HG03575 (cell line): ENCODE measurements at regions not wholly inside any gene's neighbourhood (a gene's known extent, or its start where the extent isn't known, plus 50 kb on each side); places are given as distances from the start of the nearest gene placed in this dataset.

Experiments used
- ATAC-seq: cut with Tn5 transposase; IDR thresholded peaks from one replicate; pipeline ENCODE4 v1.9.1; 2021; ENCODE audit not compliant: unreplicated experiment, insufficient number of reproducible peaks, low FRiP score; ENCODE audit errors: extremely low read depth

DNA sequence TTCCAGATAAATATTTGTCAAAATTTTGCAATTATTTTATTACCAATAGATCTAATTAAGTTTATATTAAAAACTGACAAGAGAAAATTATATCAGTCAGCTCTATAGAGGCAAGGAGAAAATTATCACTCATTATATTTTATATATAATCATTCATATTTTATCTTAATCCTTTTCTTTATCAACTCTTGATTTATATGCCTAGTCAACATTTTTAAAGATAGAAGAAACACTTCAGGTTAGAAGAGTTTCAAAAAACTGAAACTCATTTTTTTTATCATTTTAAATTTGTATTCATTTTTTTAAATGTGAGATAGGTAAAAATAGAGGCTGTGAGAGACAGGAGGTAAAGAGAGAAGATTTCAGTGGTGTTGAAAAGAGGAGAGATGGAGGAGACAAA is 217.3 kb upstream of the P2RY1 start:
- ATAC-seq, result no peak

DNA sequence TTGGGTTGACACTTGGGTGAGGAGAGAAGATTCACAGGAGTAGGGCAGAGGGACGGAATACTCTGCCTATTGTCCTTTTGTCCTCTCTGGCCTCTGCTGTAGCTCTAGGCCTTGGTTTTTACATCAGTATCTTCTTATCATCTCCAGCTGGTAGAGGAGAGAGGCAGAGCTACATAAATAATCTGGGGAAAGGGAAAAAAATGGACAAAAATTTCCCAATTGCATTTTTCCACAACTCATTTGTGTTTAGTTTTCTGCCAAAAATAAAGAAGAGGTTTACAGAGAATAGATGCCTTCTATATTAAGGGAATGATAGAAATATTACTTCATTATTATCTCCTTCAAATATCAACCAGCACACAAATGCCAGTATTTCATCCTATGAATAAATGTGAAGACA is 216.4 kb upstream of the P2RY1 start:
- ATAC-seq, result no peak

DNA sequence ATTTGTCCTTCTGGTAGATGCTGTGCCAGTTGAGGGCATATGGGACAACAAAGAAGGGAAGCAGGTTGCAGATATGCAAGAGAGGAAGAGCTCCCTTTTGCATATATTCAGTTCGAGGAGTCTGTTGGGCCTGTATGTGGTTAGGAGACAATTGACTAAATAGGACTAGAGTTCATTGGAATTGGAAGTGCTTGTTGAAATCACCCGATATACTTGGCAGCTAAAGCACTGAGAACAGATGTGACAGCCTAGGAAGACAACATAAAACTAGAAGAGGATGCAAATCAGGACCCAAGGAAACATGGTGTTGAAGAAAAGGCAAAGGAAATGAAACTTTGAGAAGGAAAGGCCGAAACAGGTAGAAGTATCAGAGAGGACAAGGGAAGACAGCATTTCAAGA is 215.2 kb upstream of the P2RY1 start:
- no peak for ATAC-seq

DNA sequence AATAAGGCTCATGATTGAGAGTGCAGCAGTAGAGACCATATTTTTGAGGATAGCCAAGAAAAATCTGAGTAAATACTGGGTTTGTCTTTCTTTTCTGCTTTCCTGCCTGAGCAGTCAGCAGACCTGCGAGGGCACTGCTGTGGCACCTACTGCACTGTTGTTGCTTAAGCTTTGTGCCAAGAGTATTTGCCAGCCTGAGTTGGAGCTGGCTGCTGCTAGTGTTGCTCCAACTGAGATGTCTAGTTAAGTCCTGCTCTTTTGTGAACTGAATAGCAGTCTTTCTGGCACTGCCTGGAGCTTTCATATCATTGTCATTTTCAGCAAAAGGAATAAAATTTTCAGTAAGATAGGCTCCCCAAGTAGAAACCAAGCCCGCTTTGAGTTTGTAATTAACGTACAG is 214.5 kb upstream of the P2RY1 start:
- ATAC-seq, result no peak

DNA sequence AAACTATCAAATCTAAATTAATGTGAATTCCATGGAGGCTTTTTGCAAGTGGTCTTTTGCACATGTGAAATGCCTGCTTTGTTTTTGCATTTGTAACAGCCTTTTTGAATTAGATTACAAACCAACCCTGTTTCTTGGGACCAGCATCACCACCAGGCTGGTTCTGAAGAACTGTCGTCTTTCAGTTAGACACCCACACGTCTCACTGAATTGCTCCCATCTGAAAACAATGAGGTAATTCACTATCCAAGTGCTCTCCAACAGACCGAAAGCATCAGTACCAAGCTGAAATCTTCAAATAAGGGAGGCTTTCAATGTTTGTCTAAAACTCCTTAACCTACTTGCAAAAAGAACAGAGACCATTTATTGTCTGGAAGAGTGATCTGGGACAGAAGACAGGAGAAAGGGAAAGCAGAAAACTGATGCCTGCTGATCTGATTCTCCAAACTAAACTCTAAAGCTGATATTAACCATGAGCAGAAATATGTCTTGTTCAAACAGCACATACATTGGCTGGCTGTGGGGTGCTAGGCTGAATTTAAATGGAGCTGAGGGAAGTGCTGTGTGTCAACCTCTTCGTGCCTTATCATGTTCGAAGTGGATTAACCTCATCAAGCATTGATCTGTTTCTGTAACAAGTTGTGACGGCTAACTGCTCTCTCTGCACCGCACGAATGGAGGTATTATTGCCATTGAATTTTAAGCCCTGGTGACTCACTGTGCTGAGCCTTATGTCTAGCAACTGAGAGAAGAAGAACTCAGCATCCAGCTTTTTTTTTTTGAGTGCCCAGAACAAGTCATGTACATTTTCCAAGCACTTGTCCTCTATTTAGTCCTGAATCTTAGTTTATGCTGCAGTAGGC is 213.7 kb upstream of the P2RY1 start:
- ATAC-seq, result no peak

DNA sequence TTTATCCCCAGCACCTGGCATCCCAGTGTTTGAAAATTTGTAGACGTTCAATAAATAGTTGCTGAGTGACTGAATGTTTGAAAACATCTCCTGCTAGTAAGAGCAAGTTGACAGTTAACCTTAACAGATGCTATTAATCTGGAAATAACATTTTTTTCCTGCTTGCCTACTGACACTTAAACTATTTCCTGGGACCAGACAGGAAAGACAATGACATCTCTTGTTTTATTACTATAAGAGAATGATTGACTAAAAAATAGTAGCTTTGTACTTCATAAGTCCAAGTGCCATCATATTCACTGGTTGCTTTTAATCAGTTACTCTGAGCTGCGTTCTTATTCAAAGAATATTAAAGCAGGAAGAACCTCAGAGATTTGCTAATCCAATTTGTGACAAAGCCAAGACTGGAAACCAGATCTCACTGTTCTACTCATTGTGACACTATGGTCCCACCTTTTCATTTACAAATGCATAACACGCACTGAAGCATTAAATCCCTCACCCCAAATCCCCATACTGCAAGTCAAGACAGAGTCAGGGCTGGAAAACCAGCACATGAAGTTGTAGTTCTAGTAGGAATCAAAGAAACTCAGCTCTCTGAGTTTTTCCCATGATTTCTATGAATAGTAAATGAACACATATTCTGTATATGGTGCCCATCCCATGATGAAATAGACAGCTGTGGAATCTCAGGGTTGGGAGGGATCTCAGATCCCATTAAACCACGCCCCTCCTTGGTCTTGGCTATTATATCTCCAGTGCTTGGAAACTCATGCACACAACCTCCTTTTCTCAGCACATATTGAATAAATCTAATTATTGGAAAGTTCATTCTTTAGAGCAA is 212.7 kb upstream of the P2RY1 start:
- ATAC-seq, result no peak

DNA sequence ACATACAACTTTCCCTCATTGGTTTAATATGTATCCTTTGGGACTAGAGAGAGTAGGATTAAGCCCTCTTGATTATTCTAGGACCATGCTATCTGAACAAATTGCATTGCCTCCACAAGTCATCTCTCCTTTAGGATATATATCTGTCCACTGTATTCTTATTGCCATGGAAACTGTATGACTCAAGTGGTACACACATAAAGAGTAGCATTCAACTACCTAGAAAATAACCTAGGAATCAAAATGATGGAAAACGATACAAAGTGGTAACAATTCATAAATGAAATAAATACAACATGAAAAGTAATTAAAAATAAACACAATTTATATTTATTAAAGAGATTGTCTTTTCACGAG is 212.1 kb upstream of the P2RY1 start:
- ATAC-seq, result no peak

DNA sequence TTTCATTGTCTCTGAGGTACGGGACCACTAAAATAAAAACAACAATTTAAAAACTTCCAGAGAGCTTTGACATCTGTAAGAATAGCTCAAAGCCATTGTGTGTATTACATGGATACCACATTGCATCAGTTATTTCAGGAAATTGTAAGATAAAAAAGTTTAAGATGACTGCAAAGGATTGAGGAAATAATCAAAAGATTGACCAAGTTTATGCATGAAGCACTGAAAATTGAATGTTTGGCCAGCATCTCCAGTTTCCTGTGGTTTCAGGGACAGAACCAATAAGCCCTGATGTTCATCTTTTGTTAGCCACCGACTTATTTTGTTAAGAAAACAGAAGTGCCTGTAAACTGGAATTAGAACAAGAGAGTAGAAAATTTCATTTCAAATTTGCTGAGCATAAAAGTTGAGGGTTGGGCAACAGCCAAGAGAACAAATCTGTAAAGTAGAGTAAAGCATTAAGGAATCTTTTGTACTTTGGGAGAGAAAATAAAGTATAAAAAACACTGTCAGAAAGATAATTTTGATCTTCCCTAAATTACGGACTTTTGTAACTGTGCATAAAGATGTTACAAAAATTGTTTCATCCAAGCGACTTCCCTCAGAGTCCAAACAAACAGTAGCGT is 211.5 kb upstream of the P2RY1 start:
- no peak for ATAC-seq

DNA sequence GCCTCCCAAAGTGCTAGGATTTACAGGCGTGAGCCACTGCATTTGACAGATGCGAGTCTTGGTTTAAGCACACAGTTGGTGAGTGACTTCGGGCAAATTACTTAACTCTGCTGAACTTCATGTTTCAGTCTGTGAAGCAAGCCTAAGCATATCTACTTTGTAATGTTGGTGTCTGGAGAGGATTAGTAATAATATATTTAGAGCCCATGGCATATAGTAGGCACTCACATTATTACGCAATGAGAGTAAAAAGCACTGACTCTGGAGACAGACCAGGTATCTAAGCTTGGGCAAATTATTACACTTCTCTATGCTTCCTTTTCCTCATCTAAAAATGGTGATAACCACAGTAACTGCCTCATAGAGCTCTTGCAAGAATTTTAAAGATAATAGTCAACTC is 208.7 kb upstream of the P2RY1 start:
- ATAC-seq, result no peak

DNA sequence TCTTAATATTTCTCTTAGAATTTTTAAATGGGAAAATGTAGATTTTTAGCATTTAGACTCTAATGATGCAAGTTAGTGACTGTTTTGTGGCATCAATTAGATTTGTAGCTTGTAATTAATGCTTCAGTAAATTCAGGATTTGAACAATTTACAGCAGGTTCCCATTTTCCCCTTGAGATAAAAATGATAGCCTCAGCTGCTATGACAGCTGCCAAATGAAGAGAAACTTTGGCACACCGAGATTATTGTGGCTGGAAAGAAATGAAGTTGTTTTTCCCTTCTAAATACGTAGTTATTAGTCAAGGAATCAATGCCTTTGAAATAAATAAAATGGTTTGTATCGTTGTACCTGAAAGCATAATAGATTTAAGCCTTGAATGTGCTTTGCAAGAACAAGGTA is 206.4 kb upstream of the P2RY1 start:
- no peak for ATAC-seq

DNA sequence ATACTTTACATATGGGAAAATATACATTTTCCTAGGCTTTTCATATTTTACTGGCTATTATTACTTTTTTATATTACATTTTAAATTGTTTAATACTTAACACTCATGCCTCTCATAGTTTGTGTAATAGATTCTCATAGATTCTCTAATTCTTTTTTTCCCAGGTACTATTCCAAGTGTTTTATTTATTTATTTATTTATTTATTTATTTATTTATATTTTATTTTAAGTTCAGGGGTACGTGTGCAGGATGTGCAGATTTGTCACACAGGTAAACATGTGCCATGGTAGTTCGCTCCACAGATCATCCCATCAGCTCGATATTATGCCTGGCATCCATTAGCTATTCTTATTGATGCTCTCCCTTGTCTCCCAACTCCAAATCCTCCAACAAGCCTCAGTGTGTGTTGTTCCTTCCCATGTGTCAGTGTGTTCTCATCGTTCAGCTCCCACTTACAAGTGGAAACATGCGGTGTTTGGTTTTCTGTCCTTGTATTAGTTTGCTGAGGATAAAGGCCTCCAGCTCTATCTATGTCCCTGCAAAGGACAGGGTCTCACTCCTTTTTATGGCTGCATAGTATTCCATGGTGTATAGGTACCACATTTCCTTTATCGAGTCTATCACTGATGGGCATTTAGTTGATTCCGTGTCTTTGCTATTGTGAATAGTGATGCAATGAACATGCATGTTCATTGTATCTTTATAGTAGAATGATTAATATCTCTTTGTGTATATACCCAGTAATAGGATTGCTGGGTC is 205.4 kb upstream of the P2RY1 start:
- no peak for ATAC-seq

DNA sequence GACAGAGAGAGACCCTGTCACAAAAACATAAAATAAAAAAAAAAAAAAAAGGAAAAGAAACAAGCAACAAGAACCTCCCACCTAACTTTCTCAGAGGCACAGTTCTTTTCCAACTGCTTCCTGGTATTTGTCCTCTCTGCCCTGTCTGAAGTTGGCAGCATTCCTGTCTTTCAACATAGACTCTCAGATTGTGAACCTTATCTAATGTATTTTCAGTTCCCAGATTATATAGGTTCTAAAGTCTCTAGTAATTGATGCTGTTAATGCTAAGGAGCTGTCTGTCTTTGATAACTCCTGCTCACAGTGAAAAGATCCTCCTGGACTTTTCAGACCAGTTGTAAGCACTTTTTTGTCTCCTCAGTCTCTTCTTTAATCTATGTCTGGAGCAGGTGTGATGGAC is 199.5 kb upstream of the P2RY1 start:
- ATAC-seq, result no peak

DNA sequence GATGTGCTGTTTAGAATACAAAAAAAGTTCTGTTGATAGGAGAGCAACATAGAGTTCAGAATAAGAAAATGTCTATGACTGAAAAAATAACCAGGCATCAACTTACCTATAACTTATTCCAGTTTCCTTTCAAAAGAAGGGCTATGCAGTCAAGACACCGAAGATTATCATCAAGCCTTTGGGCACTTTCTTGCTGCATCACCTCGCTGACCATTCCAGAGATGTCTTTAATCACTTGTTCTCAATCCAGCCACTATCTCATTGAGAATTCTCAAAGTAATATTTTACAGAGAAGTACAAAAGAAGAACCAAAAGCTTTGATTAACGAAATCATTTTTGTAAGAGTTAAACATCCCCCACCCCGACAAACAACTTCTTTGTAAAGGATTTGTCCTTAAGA is 198.3 kb upstream of the P2RY1 start:
- ATAC-seq, result no peak

DNA sequence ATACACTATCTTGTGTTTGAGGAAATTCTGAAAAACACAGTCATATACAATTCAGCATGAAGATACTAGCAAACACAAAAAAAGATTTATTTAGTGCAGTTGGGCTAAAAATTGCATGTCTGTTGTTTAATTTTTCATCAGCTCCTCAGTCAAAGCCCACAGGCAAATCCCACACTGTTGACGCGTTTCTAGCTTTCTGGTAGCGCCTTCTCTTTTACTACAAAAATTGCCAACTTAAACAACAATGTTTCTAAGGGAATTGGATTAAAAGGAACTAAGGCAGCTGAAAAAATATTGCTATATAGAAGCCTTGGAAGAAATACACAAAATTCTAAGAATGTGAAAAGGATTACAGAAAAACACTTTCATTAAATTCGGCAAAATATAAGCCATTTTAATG is 196.7 kb upstream of the P2RY1 start:
- ATAC-seq, result no peak

DNA sequence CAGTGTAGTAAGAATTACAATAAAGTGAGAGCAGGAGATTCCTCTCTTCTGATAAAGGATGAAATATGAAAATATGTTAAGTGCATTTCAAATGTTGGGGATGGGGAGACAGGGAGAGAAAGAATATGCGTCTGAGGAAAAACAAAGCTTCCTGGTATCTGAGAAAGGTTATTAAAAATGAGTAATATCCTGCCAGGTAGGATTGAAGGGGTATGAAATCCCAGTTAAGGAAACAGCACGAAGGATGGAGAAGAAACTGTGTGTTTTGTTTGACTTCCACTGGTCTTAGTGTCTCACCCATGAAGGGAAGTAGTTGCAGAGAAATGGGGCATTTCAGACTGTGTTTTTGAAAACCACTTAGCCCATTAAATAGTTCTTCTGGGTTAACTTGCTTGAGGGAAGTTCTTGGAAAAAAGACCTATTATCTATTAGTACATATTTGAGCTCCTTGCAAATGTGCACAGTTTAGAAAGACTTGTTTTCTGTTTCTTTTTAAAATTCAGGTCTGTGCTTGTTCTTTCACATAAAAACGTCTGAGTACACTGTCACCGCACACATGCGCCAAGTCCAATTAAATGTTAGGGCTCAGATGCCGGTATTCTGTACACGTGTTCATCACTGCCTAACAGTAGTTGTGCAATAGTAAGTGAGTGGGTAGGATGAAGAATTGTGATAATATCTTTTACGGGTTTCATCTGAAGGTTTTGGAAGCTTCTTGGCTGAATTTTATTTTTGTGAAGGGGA is 196.1 kb upstream of the P2RY1 start:
- ATAC-seq, result no peak

DNA sequence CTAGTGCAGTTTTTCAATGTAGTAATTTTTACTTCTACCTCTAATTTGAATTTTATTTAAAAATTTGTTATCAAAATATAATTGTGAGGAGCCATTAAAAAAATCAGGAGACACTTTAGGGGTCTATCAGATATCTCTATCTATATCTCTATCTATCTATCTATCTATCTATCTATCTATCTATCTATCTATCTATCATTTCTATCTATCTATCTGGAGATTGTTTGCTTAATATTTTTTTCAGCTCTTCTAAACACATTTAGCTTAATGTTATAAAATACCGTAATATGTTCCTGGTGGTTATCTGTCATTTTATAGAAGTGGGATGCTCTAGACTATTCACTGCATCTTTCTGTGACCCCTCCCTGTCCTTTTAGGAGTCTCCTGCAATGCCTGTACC is 193.7 kb upstream of the P2RY1 start:
- ATAC-seq, result no peak

DNA sequence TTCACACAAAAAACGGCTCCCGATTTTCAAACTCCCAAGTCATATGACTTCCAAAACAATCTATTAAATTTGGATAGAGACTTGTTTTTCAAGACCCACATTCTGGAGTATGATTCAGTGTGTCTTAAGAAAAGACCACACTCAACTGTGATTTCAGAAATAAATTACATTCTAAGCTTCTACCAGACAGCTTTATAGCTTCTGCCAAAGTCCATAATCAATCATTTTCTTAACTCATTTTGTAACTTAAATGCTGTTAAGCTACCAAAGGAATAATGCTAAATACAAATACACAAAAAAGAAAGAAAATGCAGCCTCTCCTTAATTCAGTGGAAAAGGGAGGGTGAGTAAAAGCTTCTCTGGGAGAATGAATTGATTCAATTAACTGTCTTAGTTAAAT is 192.3 kb upstream of the P2RY1 start:
- no peak for ATAC-seq

DNA sequence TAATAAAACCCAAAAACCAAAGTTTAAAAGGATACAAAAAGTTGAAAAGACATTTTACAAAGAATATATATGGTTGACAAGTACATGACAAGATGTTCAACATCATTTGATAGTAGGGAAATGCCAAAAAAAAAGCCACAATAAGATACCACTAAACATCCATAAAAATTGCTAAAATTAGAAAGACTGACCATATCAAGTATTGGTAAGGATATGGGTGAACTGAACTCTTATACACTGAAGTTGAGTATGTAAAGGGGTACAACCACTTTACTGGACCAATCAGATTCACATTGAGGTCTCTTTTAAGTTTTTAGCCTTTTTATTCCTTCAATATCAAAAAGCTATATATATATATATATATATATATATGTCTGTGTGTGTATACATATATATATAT is 190.5 kb upstream of the P2RY1 start:
- no peak for ATAC-seq

DNA sequence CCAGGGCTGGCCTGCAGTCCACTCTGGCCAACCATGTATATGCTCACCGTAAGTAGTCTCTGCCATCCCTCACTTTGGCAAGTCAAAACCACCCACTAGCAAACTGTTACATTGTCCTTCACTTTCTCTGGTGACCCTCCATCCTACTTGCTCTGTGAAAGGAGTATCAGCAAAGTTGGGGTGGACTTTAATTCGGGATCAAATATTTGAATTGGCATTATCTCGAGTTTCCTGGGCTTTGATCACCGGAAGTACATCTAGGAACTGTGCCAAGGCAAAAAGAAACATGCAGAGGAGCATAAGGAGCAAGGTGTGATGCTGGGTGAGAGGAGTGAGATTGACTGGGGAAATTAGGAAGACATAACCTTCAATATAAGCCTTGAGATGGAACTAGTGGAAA is 188.9 kb upstream of the P2RY1 start:
- ATAC-seq, result no peak
